ENCODE measurements at regions not wholly inside any gene's neighbourhood (a gene's known extent, or its start where the extent isn't known, plus 50 kb on each side); places are given as distances from the start of the nearest gene placed in this dataset.

GRCh38 chr7:130935564-130936157 lies 201.7 kb upstream of the KLF14 start:
- no peaks in the 10 kb centered on the region for H3K27me3 ChIP-seq (ENCODE audit: control insufficient read depth, extremely low read depth, insufficient read depth, low read length)
- dilution Hi-C loops (cut with MboI; ENCODE audit: extremely low pct_ligation_motif_present, low sequenced_read_pairs) = no loop called here
- H3K9me1 ChIP-seq (ENCODE audit: control insufficient read depth, extremely low read depth, insufficient read depth, low read length) = no peaks in the 10 kb centered on the region
- H3K4me2 ChIP-seq (ENCODE audit: control insufficient read depth, extremely low read depth, insufficient read depth, low read depth, low read length) = no peak overlapping the region
- no peak for DNase-seq (ENCODE audit: low read depth, low spot score)
- H3K9me3 ChIP-seq (ENCODE audit: control insufficient read depth, low read depth, low read length) = no peaks in the 10 kb centered on the region
- TF ChIP-seq EZH2 (IDR thresholded peaks at IDR 0.05; ENCODE audit: low read length) = no peak
- TF ChIP-seq, protein P1, sequence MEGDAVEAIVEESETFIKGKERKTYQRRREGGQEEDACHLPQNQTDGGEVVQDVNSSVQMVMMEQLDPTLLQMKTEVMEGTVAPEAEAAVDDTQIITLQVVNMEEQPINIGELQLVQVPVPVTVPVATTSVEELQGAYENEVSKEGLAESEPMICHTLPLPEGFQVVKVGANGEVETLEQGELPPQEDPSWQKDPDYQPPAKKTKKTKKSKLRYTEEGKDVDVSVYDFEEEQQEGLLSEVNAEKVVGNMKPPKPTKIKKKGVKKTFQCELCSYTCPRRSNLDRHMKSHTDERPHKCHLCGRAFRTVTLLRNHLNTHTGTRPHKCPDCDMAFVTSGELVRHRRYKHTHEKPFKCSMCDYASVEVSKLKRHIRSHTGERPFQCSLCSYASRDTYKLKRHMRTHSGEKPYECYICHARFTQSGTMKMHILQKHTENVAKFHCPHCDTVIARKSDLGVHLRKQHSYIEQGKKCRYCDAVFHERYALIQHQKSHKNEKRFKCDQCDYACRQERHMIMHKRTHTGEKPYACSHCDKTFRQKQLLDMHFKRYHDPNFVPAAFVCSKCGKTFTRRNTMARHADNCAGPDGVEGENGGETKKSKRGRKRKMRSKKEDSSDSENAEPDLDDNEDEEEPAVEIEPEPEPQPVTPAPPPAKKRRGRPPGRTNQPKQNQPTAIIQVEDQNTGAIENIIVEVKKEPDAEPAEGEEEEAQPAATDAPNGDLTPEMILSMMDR (optimal IDR thresholded peaks at IDR 0.05 in 1 of 3, IDR thresholded peaks at IDR 0.05 in 1 of 3, conservative IDR thresholded peaks at IDR 0.05 in 1 of 3; ENCODE audit: extremely low read depth in 1 of 3, insufficient read depth in 2 of 3, low read length in 3 of 3) = no peak
- H3K27ac ChIP-seq (ENCODE audit: control insufficient read depth, insufficient read depth, low read length) = no peak overlapping the region
- no peak overlapping the region for H2AFZ ChIP-seq (ENCODE audit: control insufficient read depth, low read length)
- H3K4me1 ChIP-seq (ENCODE audit: control insufficient read depth, extremely low read depth, insufficient read depth, low read length) = peaks cover 25% of the 10 kb centered on the region
- H3K9ac ChIP-seq (ENCODE audit: control insufficient read depth, extremely low read depth, insufficient read depth, low read length) = no peak overlapping the region
- H3K36me3 ChIP-seq (ENCODE audit: control insufficient read depth in 2 of 2, extremely low read depth in 1 of 2, insufficient read depth in 2 of 2, low read length in 2 of 2) = peaks cover 1 to 18% of the 10 kb centered on the region in 2 experiments
- no peak for FAIRE-seq
- H4K20me1 ChIP-seq (ENCODE audit: control insufficient read depth, extremely low read depth, insufficient read depth, low read length) = no peaks in the 10 kb centered on the region
- H3K4me3 ChIP-seq (ENCODE audit: control insufficient read depth in 2 of 3, extremely low read depth in 1 of 3, insufficient read depth in 2 of 3, low read depth in 1 of 3, low read length in 3 of 3) = no peak overlapping the region
- H3K79me2 ChIP-seq (ENCODE audit: control insufficient read depth, insufficient read depth, low read length) = peaks cover 99% of the 10 kb centered on the region

- H3K27me3 ChIP-seq (ENCODE audit: control insufficient read depth, extremely low read depth, insufficient read depth, low read length) = no peaks in the 10 kb centered on the region
- no peaks in the 10 kb centered on the region for H3K9me1 ChIP-seq (ENCODE audit: control insufficient read depth, extremely low read depth, insufficient read depth, low read length)
- H3K9ac ChIP-seq (ENCODE audit: control insufficient read depth, extremely low read depth, insufficient read depth, low read length) = no peak overlapping the region
- dilution Hi-C loops (cut with MboI; ENCODE audit: extremely low pct_ligation_motif_present, low sequenced_read_pairs) = no loop called here
- peaks cover 99% of the 10 kb centered on the region for H3K79me2 ChIP-seq (ENCODE audit: control insufficient read depth, insufficient read depth, low read length)
- H3K36me3 ChIP-seq (ENCODE audit: control insufficient read depth in 2 of 2, extremely low read depth in 1 of 2, insufficient read depth in 2 of 2, low read length in 2 of 2) = peaks cover 1 to 21% of the 10 kb centered on the region in 2 experiments
- H3K4me1 ChIP-seq (ENCODE audit: control insufficient read depth, extremely low read depth, insufficient read depth, low read length) = peaks cover 18% of the 10 kb centered on the region
- no peak overlapping the region for H3K4me3 ChIP-seq (ENCODE audit: control insufficient read depth in 2 of 3, extremely low read depth in 1 of 3, insufficient read depth in 2 of 3, low read depth in 1 of 3, low read length in 3 of 3)
- no peak overlapping the region for H3K27ac ChIP-seq (ENCODE audit: control insufficient read depth, insufficient read depth, low read length)
- no peaks in the 10 kb centered on the region for H4K20me1 ChIP-seq (ENCODE audit: control insufficient read depth, extremely low read depth, insufficient read depth, low read length)
- no peak overlapping the region for H3K4me2 ChIP-seq (ENCODE audit: control insufficient read depth, extremely low read depth, insufficient read depth, low read depth, low read length)
- FAIRE-seq (no peak), DNase-seq (ENCODE audit: low read depth, low spot score) (no peak)
- TF ChIP-seq EZH2 (IDR thresholded peaks at IDR 0.05; ENCODE audit: low read length) = no peak
- TF ChIP-seq, protein P1 (optimal IDR thresholded peaks at IDR 0.05 in 1 of 3, IDR thresholded peaks at IDR 0.05 in 1 of 3, conservative IDR thresholded peaks at IDR 0.05 in 1 of 3; ENCODE audit: extremely low read depth in 1 of 3, insufficient read depth in 2 of 3, low read length in 3 of 3) = no peak
- no peaks in the 10 kb centered on the region for H3K9me3 ChIP-seq (ENCODE audit: control insufficient read depth, low read depth, low read length)
- H2AFZ ChIP-seq (ENCODE audit: control insufficient read depth, low read length) = no peak overlapping the region
These were observed 202.4 kb upstream of the KLF14 start for GRCh38 chr7:130936202-130936931.

Measured in keratinocyte (primary cell).